ENCODE measurements at regions not wholly inside any gene's neighbourhood (a gene's known extent, or its start where the extent isn't known, plus 50 kb on each side); places are given as distances from the start of the nearest gene placed in this dataset.

- Histone ChIP-seq H3K27me3 (no peaks in the 10 kb centered on the region), H3K36me3 (no peaks in the 10 kb centered on the region), H3K9me3 (no peaks in the 10 kb centered on the region), H3K4me3 (ENCODE audit: low read depth, low read length) (no peak overlapping the region), H3K4me1 (no peaks in the 10 kb centered on the region)
- TF ChIP-seq, protein P1, sequence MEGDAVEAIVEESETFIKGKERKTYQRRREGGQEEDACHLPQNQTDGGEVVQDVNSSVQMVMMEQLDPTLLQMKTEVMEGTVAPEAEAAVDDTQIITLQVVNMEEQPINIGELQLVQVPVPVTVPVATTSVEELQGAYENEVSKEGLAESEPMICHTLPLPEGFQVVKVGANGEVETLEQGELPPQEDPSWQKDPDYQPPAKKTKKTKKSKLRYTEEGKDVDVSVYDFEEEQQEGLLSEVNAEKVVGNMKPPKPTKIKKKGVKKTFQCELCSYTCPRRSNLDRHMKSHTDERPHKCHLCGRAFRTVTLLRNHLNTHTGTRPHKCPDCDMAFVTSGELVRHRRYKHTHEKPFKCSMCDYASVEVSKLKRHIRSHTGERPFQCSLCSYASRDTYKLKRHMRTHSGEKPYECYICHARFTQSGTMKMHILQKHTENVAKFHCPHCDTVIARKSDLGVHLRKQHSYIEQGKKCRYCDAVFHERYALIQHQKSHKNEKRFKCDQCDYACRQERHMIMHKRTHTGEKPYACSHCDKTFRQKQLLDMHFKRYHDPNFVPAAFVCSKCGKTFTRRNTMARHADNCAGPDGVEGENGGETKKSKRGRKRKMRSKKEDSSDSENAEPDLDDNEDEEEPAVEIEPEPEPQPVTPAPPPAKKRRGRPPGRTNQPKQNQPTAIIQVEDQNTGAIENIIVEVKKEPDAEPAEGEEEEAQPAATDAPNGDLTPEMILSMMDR (IDR thresholded peaks at IDR 0.05; ENCODE audit: low read depth, low read length) = no peak
- no peak for DNase-seq
Observed at GRCh38 chr3:55288657-55289056, 198.4 kb downstream of the WNT5A start.

GRCh38 chr3:55286693-55287092, 200.4 kb downstream of the WNT5A start:
- H3K4me1 ChIP-seq = no peaks in the 10 kb centered on the region
- TF ChIP-seq, protein P1 (IDR thresholded peaks at IDR 0.05; ENCODE audit: low read depth, low read length) = no peak
- no peaks in the 10 kb centered on the region for H3K36me3 ChIP-seq
- no peaks in the 10 kb centered on the region for H3K9me3 ChIP-seq
- H3K4me3 ChIP-seq (ENCODE audit: low read depth, low read length) = no peak overlapping the region
- H3K27me3 ChIP-seq = no peaks in the 10 kb centered on the region
- no peak for DNase-seq

DNA sequence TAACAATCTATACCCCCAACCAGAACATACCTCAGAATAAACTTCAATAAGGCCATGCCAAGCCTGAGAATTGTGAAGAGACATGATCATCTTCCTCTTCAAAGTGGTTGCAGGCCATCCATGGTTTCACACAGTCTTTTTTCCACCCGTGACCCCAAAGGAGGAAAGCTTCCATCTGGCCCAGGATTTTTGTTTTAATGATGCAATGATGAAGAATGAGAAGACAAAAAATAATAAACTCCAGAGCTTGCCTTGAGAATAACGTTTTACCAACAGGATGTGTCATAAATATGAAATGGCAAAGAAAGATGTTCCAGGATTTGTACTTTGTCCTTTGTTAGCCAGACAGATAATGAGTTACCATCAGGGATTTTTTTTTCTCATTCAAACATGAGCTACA, 201.9 kb downstream of the WNT5A start:
- DNase-seq = no peak
- Histone ChIP-seq H3K9me3 (no peaks in the 10 kb centered on the region), H3K4me3 (ENCODE audit: low read depth, low read length) (no peak overlapping the region), H3K36me3 (no peaks in the 10 kb centered on the region), H3K27me3 (no peaks in the 10 kb centered on the region), H3K4me1 (no peaks in the 10 kb centered on the region)
- TF ChIP-seq, protein P1 (IDR thresholded peaks at IDR 0.05; ENCODE audit: low read depth, low read length) = no peak

DNA sequence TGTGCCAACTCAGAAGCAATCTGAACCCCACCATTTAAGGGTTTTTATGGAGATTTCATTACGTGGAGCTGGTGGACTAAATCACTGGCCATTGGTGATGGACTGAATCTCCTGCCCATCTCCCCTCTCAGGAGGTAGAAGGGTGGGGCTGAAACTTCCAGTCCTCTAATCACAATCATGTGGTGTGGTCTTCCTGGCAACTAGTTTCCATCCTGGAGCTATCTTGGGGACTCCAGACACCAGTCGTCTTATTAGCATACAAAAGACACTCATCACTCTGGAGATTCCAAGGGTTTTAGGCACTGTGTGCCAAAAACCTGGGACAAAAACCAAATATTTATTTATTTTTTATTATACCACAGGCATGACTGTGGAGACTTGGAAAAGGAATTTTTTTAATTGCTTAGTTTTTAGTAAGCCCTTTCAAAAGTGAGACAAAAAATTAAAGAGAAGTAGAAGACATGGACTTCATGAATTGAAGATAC, 203.6 kb downstream of the WNT5A start:
- Histone ChIP-seq H3K9me3 (no peaks in the 10 kb centered on the region), H3K36me3 (no peaks in the 10 kb centered on the region), H3K27me3 (no peaks in the 10 kb centered on the region), H3K4me1 (no peaks in the 10 kb centered on the region), H3K4me3 (ENCODE audit: low read depth, low read length) (no peak overlapping the region)
- no peak for DNase-seq
- TF ChIP-seq, protein P1 (IDR thresholded peaks at IDR 0.05; ENCODE audit: low read depth, low read length) = no peak

- H3K27me3 ChIP-seq = no peaks in the 10 kb centered on the region
- DNase-seq = no peak
- no peaks in the 10 kb centered on the region for H3K9me3 ChIP-seq
- TF ChIP-seq, protein P1 (IDR thresholded peaks at IDR 0.05; ENCODE audit: low read depth, low read length) = no peak
- no peak overlapping the region for H3K4me3 ChIP-seq (ENCODE audit: low read depth, low read length)
- H3K36me3 ChIP-seq = no peaks in the 10 kb centered on the region
- no peaks in the 10 kb centered on the region for H3K4me1 ChIP-seq
Observed at GRCh38 chr3:55282994-55283393, 204.1 kb downstream of the WNT5A start.

GRCh38 chr3:55272031-55272645, 215.0 kb downstream of the WNT5A start:
- H3K4me3 ChIP-seq (ENCODE audit: low read depth, low read length) = no peak overlapping the region
- DNase-seq = no peak
- H3K9me3 ChIP-seq = no peaks in the 10 kb centered on the region
- H3K27me3 ChIP-seq = no peaks in the 10 kb centered on the region
- H3K4me1 ChIP-seq = no peaks in the 10 kb centered on the region
- no peaks in the 10 kb centered on the region for H3K36me3 ChIP-seq
- TF ChIP-seq, protein P1 (IDR thresholded peaks at IDR 0.05; ENCODE audit: low read depth, low read length) = no peak
